Vagina (tissue), 2 donors: ENCODE measurements at regions not wholly inside any gene's neighbourhood (a gene's known extent, or its start where the extent isn't known, plus 50 kb on each side); places are given as distances from the start of the nearest gene placed in this dataset.
"Not testable (repeated sequence)": the region's sequence is repeated elsewhere in the genome, so short reads cannot be mapped to it uniquely, and the experiment has no call there.

Source experiments
- DNase-seq, 2 donors: peaks; one replicate each; pipeline ENCODE4 v3.0.0-alpha.2; 2017; ENCODE audit errors: extremely low spot score in 2 of 2
- H3K27ac ChIP-seq: fragments of 200-600 bp; sonication (generic); one replicate; pipeline ENCODE4 v1.5.1; 2019
- H3K27me3 ChIP-seq: fragments of 200-600 bp; sonication (generic); one replicate; pipeline ENCODE4 v1.5.1; 2019
- H3K36me3 ChIP-seq, 2 donors: fragments of 200-600 bp; sonication (generic); one replicate each; pipeline ENCODE4 v1.5.1; 2017 to 2019
- H3K4me1 ChIP-seq: fragments of 200-600 bp; sonication (generic); one replicate; pipeline ENCODE4 v1.5.1; 2019
- H3K4me3 ChIP-seq, 2 donors: fragments of 200-600 bp; sonication (generic); 1 replicate in 1 of 2; 2 replicates in 1 of 2; pipeline ENCODE4 v1.5.1; 2016 to 2019
- H3K9me3 ChIP-seq: fragments of 200-600 bp; sonication (generic); one replicate; pipeline ENCODE4 v1.5.1; 2019
- POLR2A ChIP-seq, 2 donors: fragments of 450-650 bp; IDR thresholded peaks; one replicate each; pipeline ENCODE4 v1.6.1; 2017; ENCODE audit warnings: antibody characterized with exemption in 2 of 2, mild to moderate bottlenecking in 2 of 2, moderate library complexity in 2 of 2
- POLR2AphosphoS5 ChIP-seq, 2 donors: sonication (generic); formaldehyde crosslinking; IDR thresholded peaks; one replicate each; pipeline ENCODE4 v1.9.0; 2017; ENCODE audit warnings: antibody characterized with exemption in 2 of 2, mild to moderate bottlenecking in 2 of 2, low read depth in 1 of 2; ENCODE audit not compliant: insufficient read depth in 1 of 2
- intact Hi-C: fragments of 100-400 bp; cut with DNase I; formaldehyde crosslinking; loops from one replicate; pipeline ENCODE4 v1.15.1; 2023
- TF ChIP-seq, protein P1 (sequence below), 3 experiments: fragments of 450-650 bp in 2 of 3; fragments of 200-600 bp in 1 of 3; sonication (generic) in 1 of 3; IDR thresholded peaks; one replicate each; pipeline ENCODE4 v1.5.1; 2017 to 2019; ENCODE audit warnings: antibody characterized with exemption in 3 of 3, mild to moderate bottlenecking in 2 of 3, moderate library complexity in 2 of 3

DNA sequence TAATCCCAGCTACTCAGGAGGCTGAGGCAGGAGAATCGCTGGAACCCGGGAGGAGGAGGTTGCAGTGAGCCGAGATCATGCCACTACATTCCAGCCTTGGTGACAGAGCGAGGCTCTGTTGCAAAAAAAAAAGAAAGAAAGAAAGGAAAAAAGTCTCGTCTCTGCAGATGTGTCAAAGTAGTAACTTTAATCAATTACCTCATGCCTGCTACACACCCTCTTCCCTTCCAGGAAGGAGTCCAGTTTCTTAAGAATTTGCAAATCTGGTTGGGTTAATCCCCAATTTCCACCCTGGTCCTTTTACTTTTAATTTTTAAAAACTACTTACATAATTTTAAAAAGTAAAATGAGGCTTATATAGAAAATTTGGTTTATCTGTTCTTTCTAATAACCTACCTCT is 234.5 kb upstream of the KITLG start:
- intact Hi-C loops = no loop called here
- no peaks in the 10 kb centered on the region for H3K36me3 ChIP-seq
- H3K4me1 ChIP-seq = no peaks in the 10 kb centered on the region
- H3K4me3 ChIP-seq = no peak overlapping the region
- TF ChIP-seq, protein P1, sequence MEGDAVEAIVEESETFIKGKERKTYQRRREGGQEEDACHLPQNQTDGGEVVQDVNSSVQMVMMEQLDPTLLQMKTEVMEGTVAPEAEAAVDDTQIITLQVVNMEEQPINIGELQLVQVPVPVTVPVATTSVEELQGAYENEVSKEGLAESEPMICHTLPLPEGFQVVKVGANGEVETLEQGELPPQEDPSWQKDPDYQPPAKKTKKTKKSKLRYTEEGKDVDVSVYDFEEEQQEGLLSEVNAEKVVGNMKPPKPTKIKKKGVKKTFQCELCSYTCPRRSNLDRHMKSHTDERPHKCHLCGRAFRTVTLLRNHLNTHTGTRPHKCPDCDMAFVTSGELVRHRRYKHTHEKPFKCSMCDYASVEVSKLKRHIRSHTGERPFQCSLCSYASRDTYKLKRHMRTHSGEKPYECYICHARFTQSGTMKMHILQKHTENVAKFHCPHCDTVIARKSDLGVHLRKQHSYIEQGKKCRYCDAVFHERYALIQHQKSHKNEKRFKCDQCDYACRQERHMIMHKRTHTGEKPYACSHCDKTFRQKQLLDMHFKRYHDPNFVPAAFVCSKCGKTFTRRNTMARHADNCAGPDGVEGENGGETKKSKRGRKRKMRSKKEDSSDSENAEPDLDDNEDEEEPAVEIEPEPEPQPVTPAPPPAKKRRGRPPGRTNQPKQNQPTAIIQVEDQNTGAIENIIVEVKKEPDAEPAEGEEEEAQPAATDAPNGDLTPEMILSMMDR (IDR thresholded peaks at IDR 0.05) = no peak
- no peak for TF ChIP-seq POLR2AphosphoS5 (IDR thresholded peaks at IDR 0.05; ENCODE audit: insufficient read depth in 1 of 2, low read depth in 1 of 2)
- no peak for TF ChIP-seq POLR2A (IDR thresholded peaks at IDR 0.05)
- H3K27ac ChIP-seq = no peak overlapping the region
- no peak for DNase-seq
- H3K27me3 ChIP-seq = no peaks in the 10 kb centered on the region
- H3K9me3 ChIP-seq = no peaks in the 10 kb centered on the region

- no peaks in the 10 kb centered on the region for H3K27me3 ChIP-seq
- H3K27ac ChIP-seq = no peak overlapping the region
- TF ChIP-seq, protein P1 (IDR thresholded peaks at IDR 0.05) = no peak
- TF ChIP-seq POLR2A (IDR thresholded peaks at IDR 0.05) (no peak), POLR2AphosphoS5 (IDR thresholded peaks at IDR 0.05; ENCODE audit: insufficient read depth in 1 of 2, low read depth in 1 of 2) (no peak)
- H3K9me3 ChIP-seq = no peaks in the 10 kb centered on the region
- H3K4me3 ChIP-seq = no peak overlapping the region
- H3K36me3 ChIP-seq = no peaks in the 10 kb centered on the region
- no peaks in the 10 kb centered on the region for H3K4me1 ChIP-seq
- DNase-seq = no peak
- intact Hi-C loops = no loop called here
Observed at GRCh38 chr12:88812610-88813009, 232.3 kb upstream of the KITLG start.

GRCh38 chr12:88810806-88811205 is 230.5 kb upstream of the KITLG start:
- Histone ChIP-seq H3K9me3 (no peaks in the 10 kb centered on the region), H3K4me3 (no peak overlapping the region), H3K27me3 (no peaks in the 10 kb centered on the region), H3K4me1 (peaks cover 5% of the 10 kb centered on the region), H3K36me3 (no peaks in the 10 kb centered on the region), H3K27ac (no peak overlapping the region)
- TF ChIP-seq POLR2A (IDR thresholded peaks at IDR 0.05) (no peak), POLR2AphosphoS5 (IDR thresholded peaks at IDR 0.05; ENCODE audit: insufficient read depth in 1 of 2, low read depth in 1 of 2) (no peak)
- TF ChIP-seq, protein P1 (IDR thresholded peaks at IDR 0.05) = no peak
- DNase-seq = no peak
- intact Hi-C loops = no loop called here

DNA sequence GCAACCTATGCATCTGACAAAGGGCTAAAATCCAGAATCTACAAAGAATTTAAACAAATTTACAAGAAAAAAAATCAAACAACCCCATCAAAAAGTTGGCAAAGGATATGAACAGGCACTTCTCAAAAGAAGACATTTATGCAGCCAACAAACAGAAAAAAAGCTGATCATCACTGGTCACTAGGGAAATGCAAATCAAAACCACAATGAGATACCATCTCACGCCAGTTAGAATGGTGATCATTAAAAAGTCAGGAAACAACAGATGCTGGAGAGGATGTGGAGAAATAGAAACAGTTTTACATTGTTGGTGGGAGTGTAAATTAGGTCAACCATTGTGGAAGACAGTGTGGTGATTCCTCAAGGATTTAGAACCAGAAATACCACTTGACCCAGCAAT is 229.6 kb upstream of the KITLG start:
- H3K9me3 ChIP-seq, H3K27ac ChIP-seq, H3K36me3 ChIP-seq, DNase-seq, intact Hi-C loops, H3K27me3 ChIP-seq, H3K4me1 ChIP-seq, H3K4me3 ChIP-seq: not testable (repeated sequence)

DNA sequence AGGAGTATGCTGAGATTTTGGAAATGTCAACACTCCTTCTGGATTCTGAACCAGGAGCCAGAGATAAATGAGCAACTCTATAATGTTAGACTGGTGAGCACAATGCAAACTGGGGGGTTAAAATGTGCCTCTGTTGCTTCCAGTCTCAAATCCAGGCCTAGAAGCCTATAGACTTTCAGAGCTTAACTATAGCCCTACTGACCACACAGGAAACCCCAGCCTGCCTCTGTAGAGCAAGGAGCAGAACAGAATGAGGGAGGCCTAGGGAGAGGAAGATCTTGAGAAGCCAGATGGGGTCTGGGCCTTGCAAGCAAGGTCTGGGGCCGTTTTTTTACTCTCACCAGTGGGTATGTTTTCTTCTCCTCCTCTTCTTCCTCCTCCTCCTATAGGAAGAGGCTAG is 225.4 kb upstream of the KITLG start:
- Histone ChIP-seq H3K4me1 (peaks cover 9% of the 10 kb centered on the region), H3K9me3 (no peaks in the 10 kb centered on the region), H3K4me3 (no peak overlapping the region), H3K36me3 (no peaks in the 10 kb centered on the region), H3K27ac (peak overlapping the region; percentile 5), H3K27me3 (no peaks in the 10 kb centered on the region)
- TF ChIP-seq, protein P1 (IDR thresholded peaks at IDR 0.05) = no peak
- TF ChIP-seq POLR2A (IDR thresholded peaks at IDR 0.05) = no peak
- no peak for TF ChIP-seq POLR2AphosphoS5 (IDR thresholded peaks at IDR 0.05; ENCODE audit: insufficient read depth in 1 of 2, low read depth in 1 of 2)
- no peak for DNase-seq
- intact Hi-C loops = no loop called here

- no peaks in the 10 kb centered on the region for H3K9me3 ChIP-seq
- H3K27ac ChIP-seq = peak overlapping the region; percentile 5
- no peak overlapping the region for H3K4me3 ChIP-seq
- no peaks in the 10 kb centered on the region for H3K27me3 ChIP-seq
- peaks cover 9% of the 10 kb centered on the region for H3K4me1 ChIP-seq
- DNase-seq = no peak
- intact Hi-C loops = no loop called here
- TF ChIP-seq POLR2AphosphoS5 (IDR thresholded peaks at IDR 0.05; ENCODE audit: insufficient read depth in 1 of 2, low read depth in 1 of 2) (no peak), POLR2A (IDR thresholded peaks at IDR 0.05) (no peak)
- TF ChIP-seq, protein P1 (IDR thresholded peaks at IDR 0.05) = no peak
- H3K36me3 ChIP-seq = no peaks in the 10 kb centered on the region
Observed at GRCh38 chr12:88805286-88805685, 225.0 kb upstream of the KITLG start.
